Panc1 (cell line): ENCODE measurements at regions not wholly inside any gene's neighbourhood (a gene's known extent, or its start where the extent isn't known, plus 50 kb on each side); places are given as distances from the start of the nearest gene placed in this dataset.

Source experiments
- ATAC-seq: fragments of 200-7000 bp; cut with Tn5 transposase; 2 replicates; pipeline ENCODE4 v1.9.1; 2020; ENCODE audit warnings: mild to moderate bottlenecking, moderate library complexity
- BruUV-seq: library from RNA; stranded (reverse); fragments of 400-500 nt; replicated peaks from 2 replicates; lab custom pipeline; 2021; lab: Mats Ljungman, UMichigan
- CTCF ChIA-PET: fragments of 300-600 bp; sonication (Branson Sonifier 250); formaldehyde crosslinking; loops from one replicate; lab custom pipeline; 2022; ENCODE audit warnings: antibody characterized with exemption; lab: Charles Lee
- POLR2A ChIA-PET: fragments of 300-600 bp; sonication (Branson Sonifier 250); formaldehyde crosslinking; loops from one replicate; lab custom pipeline; 2022; ENCODE audit warnings: antibody characterized with exemption; lab: Charles Lee
- DNase-seq: peaks from one replicate; pipeline ENCODE4 v3.0.0-alpha.2; 2010; ENCODE audit warnings: low read depth, low spot score
- H3K27ac ChIP-seq: 2 replicates; pipeline ENCODE4 v1.5.1; 2011; ENCODE audit warnings: mild to moderate bottlenecking, low read length, inconsistent platforms
- H3K27me3 ChIP-seq: fragments of 200-500 bp; sonication (Bioruptor generic); 2 replicates; pipeline ENCODE4 v1.6.0; 2014; ENCODE audit warnings: low read length, inconsistent platforms; ENCODE audit not compliant: control insufficient read depth, insufficient read depth
- H3K36me3 ChIP-seq: fragments of 200-500 bp; sonication (Bioruptor generic); 2 replicates; pipeline ENCODE4 v1.5.1; 2014; ENCODE audit warnings: inconsistent platforms, mild to moderate bottlenecking, low read length, moderate library complexity; ENCODE audit not compliant: control insufficient read depth, insufficient read depth
- H3K4me1 ChIP-seq: 2 replicates; pipeline ENCODE4 v1.5.1; 2011; ENCODE audit warnings: inconsistent platforms, mild to moderate bottlenecking, low read length, moderate library complexity; ENCODE audit not compliant: control insufficient read depth, insufficient read depth
- H3K4me3 ChIP-seq, 2 experiments: 2 replicates each; pipeline ENCODE4 v1.5.1; 2011 to 2012; ENCODE audit warnings: low read depth in 2 of 2, low read length in 2 of 2, mild to moderate bottlenecking in 2 of 2, inconsistent platforms in 1 of 2, moderate library complexity in 1 of 2
- H3K9me3 ChIP-seq: fragments of 200-500 bp; sonication (Bioruptor generic); 2 replicates; pipeline ENCODE4 v1.5.1; 2014; ENCODE audit warnings: low read depth, mild to moderate bottlenecking, inconsistent platforms, low read length, moderate library complexity; ENCODE audit not compliant: control insufficient read depth, insufficient read depth
- CTCF ChIP-seq: fragments of 450-650 bp; IDR thresholded peaks from 2 replicates; pipeline ENCODE4 v1.5.1; 2017; ENCODE audit warnings: mild to moderate bottlenecking
- POLR2AphosphoS5 ChIP-seq: IDR thresholded peaks from 2 replicates; pipeline ENCODE4 v1.6.1; 2012; ENCODE audit warnings: mild to moderate bottlenecking, low read depth, low read length, moderate library complexity
- REST ChIP-seq, 2 experiments: IDR thresholded peaks; 2 replicates each; pipeline ENCODE4 v1.6.1; 2011 to 2012; ENCODE audit warnings: low read depth in 2 of 2, control low read depth in 1 of 2, low read length in 1 of 2, mild to moderate bottlenecking in 1 of 2, moderate library complexity in 1 of 2; ENCODE audit not compliant: insufficient read depth in 1 of 2
- SIN3A ChIP-seq: IDR thresholded peaks from 2 replicates; pipeline ENCODE4 v1.6.1; 2012; ENCODE audit warnings: low read depth, mild to moderate bottlenecking, low read length, moderate library complexity, borderline replicate concordance; ENCODE audit not compliant: insufficient read depth
- TCF7L2 ChIP-seq: IDR thresholded peaks from 2 replicates; pipeline ENCODE4 v1.6.1; 2011; ENCODE audit warnings: mild to moderate bottlenecking, low read depth, low read length, inconsistent platforms
- in situ Hi-C: cut with HindIII; loops from 2 replicates; pipeline ENCODE4 v1.10.0; 2016; ENCODE audit warnings: low sequenced_read_pairs, low pct_unique_long_range_greater_than_20kb
- intact Hi-C: fragments of 100-400 bp; cut with micrococcal nuclease; formaldehyde crosslinking; loops from one replicate; pipeline ENCODE4 v1.10.0; 2022; ENCODE audit not compliant: unreplicated experiment

GRCh38 chr2:8437228-8437948 is 244.5 kb upstream of the ID2 start:
- no peak for ATAC-seq
- H3K36me3 ChIP-seq: no peaks in the 10 kb centered on the region
- CTCF ChIA-PET: no interaction called here

GRCh38 chr2:8437949-8438400 is 243.9 kb upstream of the ID2 start:
- no TSS peak for BruUV-seq
- H3K36me3 ChIP-seq: no peaks in the 10 kb centered on the region
- CTCF ChIA-PET: no interaction called here
- TF ChIP-seq REST (IDR thresholded peaks at IDR 0.05; ENCODE audit: insufficient read depth in 1 of 2, low read depth in 2 of 2, low read length in 1 of 2): no peak
- TF ChIP-seq TCF7L2: no peak
- TF ChIP-seq CTCF: no peak
- no peak for TF ChIP-seq POLR2AphosphoS5
- no peak for TF ChIP-seq SIN3A
- no peak overlapping the region for H3K27ac ChIP-seq
- POLR2A ChIA-PET: no interaction called here
- in situ Hi-C loops (no loop called here), intact Hi-C loops (no loop called here)
- H3K27me3 ChIP-seq: no peaks in the 10 kb centered on the region
- no peak for DNase-seq
- no peak for ATAC-seq
- H3K4me1 ChIP-seq: no peaks in the 10 kb centered on the region
- H3K4me3 ChIP-seq: no peak overlapping the region
- no peaks in the 10 kb centered on the region for H3K9me3 ChIP-seq

More at GRCh38 chr2:8437228-8437948, 244.5 kb upstream of the ID2 start:
- Histone ChIP-seq H3K4me1 (no peaks in the 10 kb centered on the region), H3K9me3 (no peaks in the 10 kb centered on the region), H3K27me3 (no peaks in the 10 kb centered on the region), H3K27ac (no peak overlapping the region), H3K4me3 (no peak overlapping the region)
- intact Hi-C loops: no loop called here
- no peak for DNase-seq
- in situ Hi-C loops: no loop called here
- no peak for TF ChIP-seq REST (IDR thresholded peaks at IDR 0.05; ENCODE audit: insufficient read depth in 1 of 2, low read depth in 2 of 2, low read length in 1 of 2)
- no peak for TF ChIP-seq CTCF
- no peak for TF ChIP-seq TCF7L2
- no peak for TF ChIP-seq SIN3A
- TF ChIP-seq POLR2AphosphoS5: no peak
- no TSS peak for BruUV-seq
- POLR2A ChIA-PET: no interaction called here
